ENCODE measurements at regions not wholly inside any gene's neighbourhood (a gene's known extent, or its start where the extent isn't known, plus 50 kb on each side); places are given as distances from the start of the nearest gene placed in this dataset.

DNA sequence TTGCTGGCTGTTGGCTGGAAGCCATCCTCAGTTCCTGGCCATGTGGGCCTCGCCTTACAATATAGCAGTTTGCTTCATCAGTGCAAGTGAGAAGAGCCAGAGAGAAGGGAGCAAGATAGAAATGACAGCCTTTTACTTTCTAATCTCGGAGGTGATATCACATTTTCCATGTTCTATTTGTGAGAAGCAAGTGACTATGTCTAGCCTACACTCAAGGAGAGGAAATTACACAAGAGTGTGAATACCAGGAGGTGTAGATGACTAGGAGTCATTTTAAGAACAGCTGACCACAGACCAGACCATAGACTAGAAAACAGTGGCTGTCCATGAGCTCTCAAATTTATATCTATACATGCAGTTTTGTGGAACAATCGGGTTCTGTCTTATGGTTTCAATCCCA, 163.0 kb upstream of the NRXN3 start:
- TF ChIP-seq, protein P1, sequence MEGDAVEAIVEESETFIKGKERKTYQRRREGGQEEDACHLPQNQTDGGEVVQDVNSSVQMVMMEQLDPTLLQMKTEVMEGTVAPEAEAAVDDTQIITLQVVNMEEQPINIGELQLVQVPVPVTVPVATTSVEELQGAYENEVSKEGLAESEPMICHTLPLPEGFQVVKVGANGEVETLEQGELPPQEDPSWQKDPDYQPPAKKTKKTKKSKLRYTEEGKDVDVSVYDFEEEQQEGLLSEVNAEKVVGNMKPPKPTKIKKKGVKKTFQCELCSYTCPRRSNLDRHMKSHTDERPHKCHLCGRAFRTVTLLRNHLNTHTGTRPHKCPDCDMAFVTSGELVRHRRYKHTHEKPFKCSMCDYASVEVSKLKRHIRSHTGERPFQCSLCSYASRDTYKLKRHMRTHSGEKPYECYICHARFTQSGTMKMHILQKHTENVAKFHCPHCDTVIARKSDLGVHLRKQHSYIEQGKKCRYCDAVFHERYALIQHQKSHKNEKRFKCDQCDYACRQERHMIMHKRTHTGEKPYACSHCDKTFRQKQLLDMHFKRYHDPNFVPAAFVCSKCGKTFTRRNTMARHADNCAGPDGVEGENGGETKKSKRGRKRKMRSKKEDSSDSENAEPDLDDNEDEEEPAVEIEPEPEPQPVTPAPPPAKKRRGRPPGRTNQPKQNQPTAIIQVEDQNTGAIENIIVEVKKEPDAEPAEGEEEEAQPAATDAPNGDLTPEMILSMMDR (conservative IDR thresholded peaks at IDR 0.05): no peak
- no peak for TF ChIP-seq ZFX (IDR thresholded peaks at IDR 0.05)
